ENCODE measurements at regions not wholly inside any gene's neighbourhood (a gene's known extent, or its start where the extent isn't known, plus 50 kb on each side); places are given as distances from the start of the nearest gene placed in this dataset.
A peak's percentile ranks its signal among the peaks of the same experiment; 100 is the strongest.

DNA sequence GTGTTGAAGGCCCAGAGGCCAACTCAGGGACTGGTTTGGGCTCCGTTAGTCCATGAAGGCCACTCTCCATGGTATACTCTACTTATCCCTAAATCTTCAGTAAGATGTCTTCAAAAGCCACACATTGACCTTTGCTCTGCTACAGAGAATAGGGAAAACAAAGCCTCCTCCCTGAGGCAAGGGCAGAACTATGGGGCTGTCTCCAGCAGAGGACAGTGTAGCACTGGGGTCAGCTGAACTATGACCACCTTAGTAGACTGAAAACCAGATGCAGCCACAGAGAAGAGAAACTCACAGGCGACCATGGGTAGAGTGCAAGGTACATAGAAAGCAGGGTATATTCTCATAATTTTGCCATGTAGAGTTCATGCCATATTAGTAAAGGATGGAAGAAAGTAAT lies 587.4 kb downstream of the LMO7 start:
- 11% methylated on average over 2 of the region's 2 CpGs for whole genome bisulfite sequencing (ENCODE audit: low lambda C conversion rate)
- Histone ChIP-seq H4K20me1 (ENCODE audit: insufficient read depth) (no peaks in the 10 kb centered on the region), H3K36me3 (replicated peaks in 1 of 2; ENCODE audit: control insufficient read depth in 1 of 2, insufficient read depth in 2 of 2, low read length in 1 of 2) (no peaks in the 10 kb centered on the region), H3K4me2 (no peak overlapping the region), H3K9ac (no peak overlapping the region), H3K9me3 (no peaks in the 10 kb centered on the region), H3K4me3 (ENCODE audit: low read depth in 2 of 2, low read length in 1 of 2) (no peak overlapping the region), H3F3A (replicated peaks; ENCODE audit: insufficient read depth) (no peaks in the 10 kb centered on the region), H3K27ac (ENCODE audit: low read depth in 2 of 2, low read length in 1 of 2) (no peak overlapping the region), H3K9me2 (no peaks in the 10 kb centered on the region), H2AFZ (ENCODE audit: low read depth) (no peak overlapping the region), H3K27me3 (ENCODE audit: insufficient read depth) (no peaks in the 10 kb centered on the region), H3K4me1 (ENCODE audit: control insufficient read depth in 1 of 2, insufficient read depth in 2 of 2, low read depth in 1 of 2, low read length in 1 of 2) (no peaks in the 10 kb centered on the region), H3K79me2 (ENCODE audit: insufficient read depth) (no peaks in the 10 kb centered on the region)
- POLR2A ChIA-PET = no interaction called here
- TF ChIP-seq POLR2AphosphoS5 (IDR thresholded peaks at IDR 0.05; ENCODE audit: low read depth, low read length) (no peak), CTCF (IDR thresholded peaks at IDR 0.05) (no peak; the same call in 1 of the 2 replicates), SMC3 (IDR thresholded peaks at IDR 0.05; ENCODE audit: low read depth, low read length) (no peak), SIN3A (IDR thresholded peaks at IDR 0.05; ENCODE audit: borderline replicate concordance, low read depth, low read length) (no peak), RAD21 (IDR thresholded peaks at IDR 0.05; ENCODE audit: low read length) (0 out of 2 replicates have a peak, but pooled peaks have one; percentile 7), RXRA (IDR thresholded peaks at IDR 0.05; ENCODE audit: borderline replicate concordance, low read depth) (no peak), ELF1 (IDR thresholded peaks at IDR 0.05) (no peak)
- DNase-seq = no peak
- CTCF ChIA-PET = no interaction called here

- Histone ChIP-seq H3F3A (replicated peaks; ENCODE audit: insufficient read depth) (no peaks in the 10 kb centered on the region), H3K79me2 (ENCODE audit: insufficient read depth) (no peaks in the 10 kb centered on the region), H3K27ac (ENCODE audit: low read depth in 2 of 2, low read length in 1 of 2) (no peak overlapping the region), H3K4me1 (ENCODE audit: control insufficient read depth in 1 of 2, insufficient read depth in 2 of 2, low read depth in 1 of 2, low read length in 1 of 2) (no peaks in the 10 kb centered on the region), H3K9me2 (no peaks in the 10 kb centered on the region), H3K27me3 (ENCODE audit: insufficient read depth) (no peaks in the 10 kb centered on the region), H3K4me2 (no peak overlapping the region), H3K36me3 (replicated peaks in 1 of 2; ENCODE audit: control insufficient read depth in 1 of 2, insufficient read depth in 2 of 2, low read length in 1 of 2) (no peaks in the 10 kb centered on the region), H3K4me3 (ENCODE audit: low read depth in 2 of 2, low read length in 1 of 2) (no peak overlapping the region), H3K9ac (no peak overlapping the region), H4K20me1 (ENCODE audit: insufficient read depth) (no peaks in the 10 kb centered on the region), H2AFZ (ENCODE audit: low read depth) (no peak overlapping the region), H3K9me3 (no peaks in the 10 kb centered on the region)
- WGBS (ENCODE audit: low lambda C conversion rate) = 6% methylated on average over 2 of the region's 2 CpGs
- no peak for DNase-seq
- POLR2A ChIA-PET = no interaction called here
- CTCF ChIA-PET = no interaction called here
- TF ChIP-seq RFX5 (IDR thresholded peaks at IDR 0.05; ENCODE audit: low read length) (no peak), PBX3 (IDR thresholded peaks at IDR 0.05) (no peak), SMC3 (IDR thresholded peaks at IDR 0.05; ENCODE audit: low read depth, low read length) (no peak)
These were observed 586.4 kb downstream of the LMO7 start for GRCh38 chr13:76222511-76222910.

DNA sequence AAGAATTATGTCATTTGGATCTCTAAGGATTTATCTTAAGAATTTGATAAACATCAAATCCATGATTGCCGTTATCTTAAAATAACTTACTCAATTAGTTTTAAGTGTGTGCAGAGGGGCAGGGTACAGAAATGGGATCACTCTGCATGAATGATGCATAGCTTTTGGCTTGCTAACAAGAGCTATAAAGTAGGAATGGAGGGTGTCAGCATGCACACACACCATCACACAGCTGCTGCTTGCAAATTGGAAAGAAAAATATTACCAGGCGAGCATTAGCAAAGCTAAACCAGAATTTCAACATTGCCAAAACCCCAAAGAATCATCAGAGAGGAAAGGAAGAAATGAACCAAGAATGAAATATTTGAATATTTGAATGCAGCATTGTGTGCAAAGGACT lies 580.6 kb downstream of the LMO7 start:
- H3K27me3 ChIP-seq (ENCODE audit: insufficient read depth) = no peaks in the 10 kb centered on the region
- no peak for DNase-seq
- H4K20me1 ChIP-seq (ENCODE audit: insufficient read depth) = no peaks in the 10 kb centered on the region
- no peak overlapping the region for H3K9ac ChIP-seq
- no peak overlapping the region for H3K4me3 ChIP-seq (ENCODE audit: low read depth in 2 of 2, low read length in 1 of 2)
- no peaks in the 10 kb centered on the region for H3K79me2 ChIP-seq (ENCODE audit: insufficient read depth)
- no peaks in the 10 kb centered on the region for H3K36me3 ChIP-seq (replicated peaks in 1 of 2; ENCODE audit: control insufficient read depth in 1 of 2, insufficient read depth in 2 of 2, low read length in 1 of 2)
- H3K4me1 ChIP-seq (ENCODE audit: control insufficient read depth in 1 of 2, insufficient read depth in 2 of 2, low read depth in 1 of 2, low read length in 1 of 2) = no peaks in the 10 kb centered on the region
- no peak overlapping the region for H2AFZ ChIP-seq (ENCODE audit: low read depth)
- ChIA-PET POLR2A (no interaction called here), CTCF (no interaction called here)
- H3F3A ChIP-seq (replicated peaks; ENCODE audit: insufficient read depth) = no peaks in the 10 kb centered on the region
- WGBS (ENCODE audit: low lambda C conversion rate) = 4% methylated on average over 2 of the region's 2 CpGs
- H3K4me2 ChIP-seq = no peak overlapping the region
- TF ChIP-seq ZBTB33 (IDR thresholded peaks at IDR 0.05; ENCODE audit: borderline replicate concordance, low read depth) (no peak), MXI1 (IDR thresholded peaks at IDR 0.05; ENCODE audit: low read depth, low read length) (no peak), YY1 (IDR thresholded peaks at IDR 0.05; ENCODE audit: low read depth) (no peak)
- no peaks in the 10 kb centered on the region for H3K9me2 ChIP-seq
- no peaks in the 10 kb centered on the region for H3K9me3 ChIP-seq
- H3K27ac ChIP-seq (ENCODE audit: low read depth in 2 of 2, low read length in 1 of 2) = no peak overlapping the region
